ENCODE measurements at regions not wholly inside any gene's neighbourhood (a gene's known extent, or its start where the extent isn't known, plus 50 kb on each side); places are given as distances from the start of the nearest gene placed in this dataset.

- TF ChIP-seq CTCF (IDR thresholded peaks at IDR 0.05) (no peak), POLR2A (IDR thresholded peaks at IDR 0.05) (no peak)
Measured at GRCh38 chr9:135268031-135268430, 180.6 kb downstream of the OLFM1 start.
